22Rv1 (cell line): ENCODE measurements at regions not wholly inside any gene's neighbourhood (a gene's known extent, or its start where the extent isn't known, plus 50 kb on each side); places are given as distances from the start of the nearest gene placed in this dataset.
"Not testable (repeated sequence)": the region's sequence is repeated elsewhere in the genome, so short reads cannot be mapped to it uniquely, and the experiment has no call there.

Experiments used
- H3K27ac ChIP-seq: fragments of 450-650 bp; 2 replicates; pipeline ENCODE4 v1.5.1; 2017
- CTCF ChIP-seq: fragments of 450-650 bp; IDR thresholded peaks from 2 replicates; pipeline ENCODE4 v1.5.1; 2017; ENCODE audit warnings: mild to moderate bottlenecking
- ZFX ChIP-seq: fragments of 450-650 bp; IDR thresholded peaks from 2 replicates; pipeline ENCODE4 v1.6.1; 2017; ENCODE audit warnings: antibody characterized with exemption, borderline replicate concordance

DNA sequence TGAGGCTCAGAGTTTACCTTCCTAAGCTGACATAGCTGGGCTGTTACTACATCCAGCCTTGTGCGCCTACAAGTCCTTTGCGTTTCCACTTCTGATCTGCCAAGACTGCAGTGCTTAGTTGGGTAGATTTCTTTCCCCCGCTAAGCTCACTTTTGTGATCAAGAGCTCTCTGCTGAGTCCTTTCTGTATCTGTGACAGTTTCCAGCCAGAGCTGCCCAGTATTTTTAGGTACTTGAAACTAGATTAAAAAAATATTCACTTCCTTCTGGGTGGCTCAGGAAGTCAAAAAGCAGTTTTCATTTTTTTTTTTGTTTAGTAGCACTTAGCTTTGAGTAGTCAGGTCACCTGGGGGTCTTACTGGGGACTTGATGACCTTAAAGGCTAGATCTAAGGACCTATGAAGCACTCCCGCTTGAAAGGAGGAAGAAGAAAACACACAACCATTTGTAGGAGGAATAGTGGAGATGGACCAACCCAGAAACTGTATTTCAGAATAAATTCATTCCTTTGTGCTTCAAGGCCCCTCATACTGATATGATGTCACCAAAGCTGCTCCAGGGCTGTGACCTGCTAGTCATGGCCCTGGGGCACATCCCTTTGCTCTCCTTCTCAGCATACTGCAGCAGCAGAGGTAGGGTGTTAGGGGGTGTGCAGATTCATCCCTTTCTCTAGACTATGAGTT is 75.6 kb upstream of the HNF1B start:
- H3K27ac ChIP-seq: no peak overlapping the region
- TF ChIP-seq CTCF (no peak), ZFX (no peak)

DNA sequence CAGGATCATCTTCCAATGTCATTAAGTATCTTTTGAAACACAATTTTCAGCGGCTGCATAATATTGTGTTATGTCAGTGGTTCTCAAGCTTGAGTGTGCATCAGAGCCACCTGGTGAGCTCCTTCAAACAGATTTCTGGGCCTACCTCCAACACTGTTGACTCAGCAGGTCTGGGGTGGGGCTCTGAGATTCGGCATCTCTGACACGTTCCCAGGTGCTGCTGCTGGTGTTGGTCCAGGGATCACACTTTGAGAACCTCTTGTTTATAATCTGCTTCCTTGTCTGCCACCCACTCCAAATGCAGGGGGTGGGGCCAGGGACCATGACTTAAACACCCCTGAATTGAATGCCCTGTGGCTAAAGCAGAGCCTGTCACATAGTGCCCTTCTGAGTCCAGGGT is 73.8 kb upstream of the HNF1B start:
- no peak overlapping the region for H3K27ac ChIP-seq
- TF ChIP-seq CTCF (no peak), ZFX (no peak)

DNA sequence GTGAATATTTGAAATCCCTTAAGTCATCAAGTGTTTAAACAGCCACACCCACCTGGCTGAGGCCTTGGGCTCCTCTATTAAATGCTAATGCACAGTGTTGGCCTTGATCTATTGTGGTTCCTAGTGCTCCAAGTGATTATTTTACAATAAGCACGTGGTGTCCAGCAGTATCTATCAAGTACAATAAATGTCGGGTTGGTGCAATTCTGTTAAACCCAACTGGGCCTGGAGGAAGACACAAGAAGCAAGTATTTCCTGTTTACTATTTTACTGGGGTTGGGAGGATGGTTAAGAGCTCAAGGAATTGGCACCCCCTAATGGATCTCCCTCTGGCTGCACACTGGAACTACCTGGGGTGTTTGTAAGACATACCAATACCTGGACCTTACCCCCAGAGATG is 72.1 kb upstream of the HNF1B start:
- no peak overlapping the region for H3K27ac ChIP-seq
- no peak for TF ChIP-seq CTCF
- TF ChIP-seq ZFX: no peak

- no peak for TF ChIP-seq CTCF
- TF ChIP-seq ZFX: no peak
- no peak overlapping the region for H3K27ac ChIP-seq
Observed at GRCh38 chr17:37815536-37815935, 70.7 kb upstream of the HNF1B start.

- no peak overlapping the region for H3K27ac ChIP-seq
- TF ChIP-seq ZFX: no peak
Observed at GRCh38 chr17:37813751-37814150, 68.9 kb upstream of the HNF1B start.

DNA sequence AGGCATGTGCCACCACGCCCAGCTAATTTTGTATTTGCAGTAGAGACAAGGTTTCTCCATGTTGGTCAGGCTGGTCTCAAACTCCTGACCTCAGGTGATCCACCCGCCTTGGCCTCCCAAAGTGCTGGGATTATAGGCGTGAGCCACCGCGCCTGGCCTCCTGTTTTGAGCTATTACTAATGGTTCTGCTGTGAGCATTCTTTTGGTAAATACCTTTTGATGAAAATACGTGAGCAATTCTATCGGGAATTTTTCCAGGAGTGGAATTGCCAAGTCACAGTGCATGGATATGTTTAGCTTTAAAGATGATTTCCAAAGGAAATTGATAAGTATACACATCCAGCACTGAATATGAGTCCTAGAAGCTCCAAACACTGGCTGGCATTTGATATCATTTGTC is 64.0 kb upstream of the HNF1B start:
- not testable (repeated sequence) for H3K27ac ChIP-seq

GRCh38 chr17:37802712-37803416 is 58.0 kb upstream of the HNF1B start:
- TF ChIP-seq ZFX: no peak
- no peak for TF ChIP-seq CTCF
- no peak overlapping the region for H3K27ac ChIP-seq

- no peak overlapping the region for H3K27ac ChIP-seq
- no peak for TF ChIP-seq CTCF
- no peak for TF ChIP-seq ZFX
Observed at GRCh38 chr17:37802061-37802595, 57.3 kb upstream of the HNF1B start.
